ENCODE measurements at regions not wholly inside any gene's neighbourhood (a gene's known extent, or its start where the extent isn't known, plus 50 kb on each side); places are given as distances from the start of the nearest gene placed in this dataset.

- no peaks in the 10 kb centered on the region for H3K4me1 ChIP-seq (ENCODE audit: control insufficient read depth in 5 of 5, insufficient read depth in 5 of 5, low read length in 5 of 5)
- H3K36me3 ChIP-seq (ENCODE audit: control insufficient read depth in 5 of 5, insufficient read depth in 5 of 5, low read length in 5 of 5): no peaks in the 10 kb centered on the region
- no peak overlapping the region for H3K9ac ChIP-seq (ENCODE audit: low read length in 5 of 5)
- H3K27me3 ChIP-seq (ENCODE audit: control insufficient read depth in 5 of 5, insufficient read depth in 4 of 5, low read length in 5 of 5): no peaks in the 10 kb centered on the region
- H3K9me3 ChIP-seq (ENCODE audit: control insufficient read depth in 5 of 5, low read length in 5 of 5): peaks cover 10 to 36% (median 29%) of the 10 kb centered on the region in 5 donors
- peak overlapping the region in 1 of 5 donors; percentile 2 for H3K4me3 ChIP-seq (ENCODE audit: low read depth in 1 of 5, low read length in 5 of 5)
- H3K27ac ChIP-seq (ENCODE audit: low read depth, low read length): no peak overlapping the region
These were observed 101.4 kb upstream of the PPP2R2D start for GRCh38 chr10:131799429-131799828.

DNA sequence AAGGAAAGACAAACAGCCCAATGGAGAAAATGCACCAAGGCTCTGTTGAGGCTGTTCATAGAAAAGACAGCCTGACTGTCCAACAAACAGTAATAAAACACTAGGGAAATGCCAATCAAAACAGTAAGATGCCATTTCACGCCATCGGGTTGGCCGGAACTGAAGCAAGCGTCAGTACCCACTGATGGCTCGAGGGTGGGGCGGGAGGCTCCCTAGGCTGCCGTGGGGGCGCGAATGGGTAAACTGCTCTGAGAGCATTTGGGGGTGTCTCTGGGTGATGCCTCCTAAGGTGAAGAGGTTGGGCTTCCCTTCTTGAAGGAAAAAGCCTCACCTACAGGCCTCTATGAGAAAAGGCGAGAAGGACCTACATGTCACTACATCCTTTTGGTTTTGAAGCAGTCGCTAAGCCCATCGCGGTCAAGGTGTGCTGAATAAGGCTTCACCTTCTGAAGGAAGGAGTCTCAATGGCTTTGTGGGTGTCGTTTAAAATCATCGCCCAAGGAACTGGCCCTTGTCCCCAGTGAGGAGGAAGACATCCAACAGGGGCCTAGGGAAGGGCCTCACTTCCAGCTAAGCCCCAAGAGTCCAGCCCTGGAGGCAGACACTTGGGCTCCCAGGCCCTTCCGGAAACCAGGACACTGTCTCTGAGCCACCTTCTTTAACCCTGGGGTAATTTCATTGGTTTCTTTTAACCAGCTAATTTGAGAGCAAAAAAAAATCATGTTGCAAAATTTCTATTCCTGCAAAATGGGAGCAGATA lies 98.5 kb upstream of the PPP2R2D start:
- H3K36me3 ChIP-seq (ENCODE audit: control insufficient read depth in 5 of 5, insufficient read depth in 5 of 5, low read length in 5 of 5): no peaks in the 10 kb centered on the region
- H3K4me1 ChIP-seq (ENCODE audit: control insufficient read depth in 5 of 5, insufficient read depth in 5 of 5, low read length in 5 of 5): no peaks in the 10 kb centered on the region
- H3K27me3 ChIP-seq (ENCODE audit: control insufficient read depth in 5 of 5, insufficient read depth in 4 of 5, low read length in 5 of 5): peaks cover 0 to 4% (median 0%) of the 10 kb centered on the region in 5 donors
- no peak overlapping the region for H3K27ac ChIP-seq (ENCODE audit: low read depth, low read length)
- H3K9me3 ChIP-seq (ENCODE audit: control insufficient read depth in 5 of 5, low read length in 5 of 5): peaks cover 7 to 27% (median 21%) of the 10 kb centered on the region in 5 donors
- no peak overlapping the region for H3K4me3 ChIP-seq (ENCODE audit: low read depth in 1 of 5, low read length in 5 of 5)
- H3K9ac ChIP-seq (ENCODE audit: low read length in 5 of 5): no peak overlapping the region

- Histone ChIP-seq H3K36me3 (ENCODE audit: control insufficient read depth in 5 of 5, insufficient read depth in 5 of 5, low read length in 5 of 5) (no peaks in the 10 kb centered on the region), H3K4me1 (ENCODE audit: control insufficient read depth in 5 of 5, insufficient read depth in 5 of 5, low read length in 5 of 5) (no peaks in the 10 kb centered on the region), H3K4me3 (ENCODE audit: low read depth in 1 of 5, low read length in 5 of 5) (no peak overlapping the region), H3K27ac (ENCODE audit: low read depth, low read length) (no peak overlapping the region), H3K9me3 (ENCODE audit: control insufficient read depth in 5 of 5, low read length in 5 of 5) (peaks cover 7 to 22% (median 14%) of the 10 kb centered on the region in 5 donors), H3K27me3 (ENCODE audit: control insufficient read depth in 5 of 5, insufficient read depth in 4 of 5, low read length in 5 of 5) (peaks cover 0 to 4% (median 0%) of the 10 kb centered on the region in 5 donors), H3K9ac (ENCODE audit: low read length in 5 of 5) (no peak overlapping the region)
These were observed 97.8 kb upstream of the PPP2R2D start for GRCh38 chr10:131802996-131803395.

GRCh38 chr10:131803860-131804425 lies 96.9 kb upstream of the PPP2R2D start:
- Histone ChIP-seq H3K4me1 (ENCODE audit: control insufficient read depth in 5 of 5, insufficient read depth in 5 of 5, low read length in 5 of 5) (no peaks in the 10 kb centered on the region), H3K9me3 (ENCODE audit: control insufficient read depth in 5 of 5, low read length in 5 of 5) (peaks cover 7 to 17% (median 9%) of the 10 kb centered on the region in 5 donors), H3K27ac (ENCODE audit: low read depth, low read length) (no peak overlapping the region), H3K27me3 (ENCODE audit: control insufficient read depth in 5 of 5, insufficient read depth in 4 of 5, low read length in 5 of 5) (peaks cover 0 to 6% (median 3%) of the 10 kb centered on the region in 5 donors), H3K4me3 (ENCODE audit: low read depth in 1 of 5, low read length in 5 of 5) (no peak overlapping the region), H3K9ac (ENCODE audit: low read length in 5 of 5) (no peak overlapping the region), H3K36me3 (ENCODE audit: control insufficient read depth in 5 of 5, insufficient read depth in 5 of 5, low read length in 5 of 5) (no peaks in the 10 kb centered on the region)

GRCh38 chr10:131804551-131805295 lies 96.1 kb upstream of the PPP2R2D start:
- H3K9me3 ChIP-seq (ENCODE audit: control insufficient read depth in 5 of 5, low read length in 5 of 5): peaks cover 0 to 10% (median 1%) of the 10 kb centered on the region in 5 donors
- no peak overlapping the region for H3K9ac ChIP-seq (ENCODE audit: low read length in 5 of 5)
- no peak overlapping the region for H3K4me3 ChIP-seq (ENCODE audit: low read depth in 1 of 5, low read length in 5 of 5)
- no peaks in the 10 kb centered on the region for H3K36me3 ChIP-seq (ENCODE audit: control insufficient read depth in 5 of 5, insufficient read depth in 5 of 5, low read length in 5 of 5)
- no peak overlapping the region for H3K27ac ChIP-seq (ENCODE audit: low read depth, low read length)
- peaks cover 4 to 10% (median 8%) of the 10 kb centered on the region in 5 donors for H3K27me3 ChIP-seq (ENCODE audit: control insufficient read depth in 5 of 5, insufficient read depth in 4 of 5, low read length in 5 of 5)
- H3K4me1 ChIP-seq (ENCODE audit: control insufficient read depth in 5 of 5, insufficient read depth in 5 of 5, low read length in 5 of 5): no peaks in the 10 kb centered on the region

DNA sequence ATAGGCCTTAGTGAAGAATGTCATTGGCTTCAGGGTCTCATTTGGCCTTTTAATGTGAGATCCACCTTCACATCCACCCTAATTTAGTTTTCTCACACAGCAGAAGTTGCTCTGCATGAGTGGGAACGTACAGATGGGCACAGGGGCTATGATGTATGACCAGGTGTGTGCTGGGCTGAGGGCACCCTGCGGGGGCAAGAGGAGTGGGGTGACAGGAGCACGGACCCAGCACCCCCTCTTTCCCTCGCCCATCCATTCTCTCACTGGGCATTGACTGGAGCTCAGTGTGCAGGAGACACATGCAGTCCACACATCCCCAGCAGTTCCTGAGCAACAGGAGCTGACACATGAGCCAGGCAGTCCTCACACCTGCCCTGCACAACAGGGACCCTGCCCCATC lies 95.1 kb upstream of the PPP2R2D start:
- Histone ChIP-seq H3K9me3 (ENCODE audit: control insufficient read depth in 5 of 5, low read length in 5 of 5) (peaks cover 0 to 2% (median 0%) of the 10 kb centered on the region in 5 donors), H3K4me3 (ENCODE audit: low read depth in 1 of 5, low read length in 5 of 5) (no peak overlapping the region), H3K27me3 (ENCODE audit: control insufficient read depth in 5 of 5, insufficient read depth in 4 of 5, low read length in 5 of 5) (peaks cover 8 to 17% (median 14%) of the 10 kb centered on the region in 5 donors), H3K9ac (ENCODE audit: low read length in 5 of 5) (no peak overlapping the region), H3K27ac (ENCODE audit: low read depth, low read length) (no peak overlapping the region), H3K4me1 (ENCODE audit: control insufficient read depth in 5 of 5, insufficient read depth in 5 of 5, low read length in 5 of 5) (no peaks in the 10 kb centered on the region), H3K36me3 (ENCODE audit: control insufficient read depth in 5 of 5, insufficient read depth in 5 of 5, low read length in 5 of 5) (no peaks in the 10 kb centered on the region)

DNA sequence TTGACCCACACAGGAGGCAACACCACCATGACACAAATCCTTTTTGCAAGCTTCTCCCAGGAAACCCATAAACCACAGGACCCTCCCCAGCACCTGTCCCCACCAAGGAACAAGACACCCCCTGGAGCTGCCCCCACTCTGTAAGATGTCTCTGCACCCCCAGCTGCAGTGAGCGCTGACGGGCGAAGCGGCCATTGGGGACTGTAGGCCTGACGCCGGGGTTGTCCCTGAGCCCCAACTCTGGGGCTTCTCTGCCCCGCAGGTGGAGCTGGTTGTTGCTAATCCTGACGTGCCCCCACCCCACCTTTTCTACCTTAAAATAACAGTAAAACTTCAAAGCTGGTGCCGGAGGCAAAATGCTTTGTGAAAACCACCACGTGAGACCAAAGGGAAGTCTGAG lies 94.7 kb upstream of the PPP2R2D start:
- Histone ChIP-seq H3K9me3 (ENCODE audit: control insufficient read depth in 5 of 5, low read length in 5 of 5) (no peaks in the 10 kb centered on the region), H3K27me3 (ENCODE audit: control insufficient read depth in 5 of 5, insufficient read depth in 4 of 5, low read length in 5 of 5) (peaks cover 12 to 20% (median 17%) of the 10 kb centered on the region in 5 donors), H3K36me3 (ENCODE audit: control insufficient read depth in 5 of 5, insufficient read depth in 5 of 5, low read length in 5 of 5) (no peaks in the 10 kb centered on the region), H3K4me1 (ENCODE audit: control insufficient read depth in 5 of 5, insufficient read depth in 5 of 5, low read length in 5 of 5) (no peaks in the 10 kb centered on the region), H3K4me3 (ENCODE audit: low read depth in 1 of 5, low read length in 5 of 5) (no peak overlapping the region), H3K27ac (ENCODE audit: low read depth, low read length) (no peak overlapping the region), H3K9ac (ENCODE audit: low read length in 5 of 5) (no peak overlapping the region)

DNA sequence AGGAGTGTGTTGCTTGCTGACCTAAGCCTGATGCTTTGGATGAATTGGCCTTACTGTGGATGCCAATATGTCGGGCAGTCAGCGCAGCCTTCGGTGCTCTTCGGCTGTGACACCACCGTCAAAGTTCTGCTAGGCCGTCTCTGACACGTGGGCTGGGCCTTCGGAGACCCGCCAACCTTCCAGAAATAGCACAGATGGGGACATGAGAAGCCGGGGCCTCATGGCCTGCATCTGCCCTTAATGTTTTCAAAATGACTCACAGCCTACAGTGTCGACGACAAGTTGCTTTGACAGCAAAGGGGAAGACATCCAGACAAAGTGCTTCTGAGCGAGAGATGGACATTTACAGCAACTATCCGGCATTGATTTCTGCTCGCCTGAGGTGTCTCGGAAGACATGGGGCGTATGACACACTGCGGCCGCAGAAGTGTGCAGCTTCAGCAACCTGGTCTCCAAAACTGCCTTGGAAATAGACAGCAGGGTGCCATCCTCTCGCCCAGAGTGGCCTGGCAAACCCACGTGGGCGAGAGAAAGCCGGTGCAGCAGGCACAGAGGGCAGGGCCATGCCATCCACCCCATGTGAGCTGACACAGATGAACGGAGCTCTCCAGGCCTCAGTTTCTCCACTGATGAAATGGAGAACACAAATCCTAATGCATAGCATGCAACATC lies 94.0 kb upstream of the PPP2R2D start:
- no peaks in the 10 kb centered on the region for H3K4me1 ChIP-seq (ENCODE audit: control insufficient read depth in 5 of 5, insufficient read depth in 5 of 5, low read length in 5 of 5)
- H3K9ac ChIP-seq (ENCODE audit: low read length in 5 of 5): no peak overlapping the region
- H3K9me3 ChIP-seq (ENCODE audit: control insufficient read depth in 5 of 5, low read length in 5 of 5): no peaks in the 10 kb centered on the region
- no peak overlapping the region for H3K4me3 ChIP-seq (ENCODE audit: low read depth in 1 of 5, low read length in 5 of 5)
- peaks cover 17 to 21% (median 20%) of the 10 kb centered on the region in 5 donors for H3K27me3 ChIP-seq (ENCODE audit: control insufficient read depth in 5 of 5, insufficient read depth in 4 of 5, low read length in 5 of 5)
- H3K36me3 ChIP-seq (ENCODE audit: control insufficient read depth in 5 of 5, insufficient read depth in 5 of 5, low read length in 5 of 5): no peaks in the 10 kb centered on the region
- no peak overlapping the region for H3K27ac ChIP-seq (ENCODE audit: low read depth, low read length)

- peaks cover 17 to 27% (median 25%) of the 10 kb centered on the region in 5 donors for H3K27me3 ChIP-seq (ENCODE audit: control insufficient read depth in 5 of 5, insufficient read depth in 4 of 5, low read length in 5 of 5)
- H3K9ac ChIP-seq (ENCODE audit: low read length in 5 of 5): no peak overlapping the region
- peaks cover 0 to 2% (median 0%) of the 10 kb centered on the region in 5 donors for H3K9me3 ChIP-seq (ENCODE audit: control insufficient read depth in 5 of 5, low read length in 5 of 5)
- H3K36me3 ChIP-seq (ENCODE audit: control insufficient read depth in 5 of 5, insufficient read depth in 5 of 5, low read length in 5 of 5): no peaks in the 10 kb centered on the region
- no peak overlapping the region for H3K4me3 ChIP-seq (ENCODE audit: low read depth in 1 of 5, low read length in 5 of 5)
- no peak overlapping the region for H3K27ac ChIP-seq (ENCODE audit: low read depth, low read length)
- H3K4me1 ChIP-seq (ENCODE audit: control insufficient read depth in 5 of 5, insufficient read depth in 5 of 5, low read length in 5 of 5): peaks cover 0 to 6% (median 0%) of the 10 kb centered on the region in 5 donors
These were observed 92.4 kb upstream of the PPP2R2D start for GRCh38 chr10:131808370-131808930.
